ENCODE measurements at regions not wholly inside any gene's neighbourhood (a gene's known extent, or its start where the extent isn't known, plus 50 kb on each side); places are given as distances from the start of the nearest gene placed in this dataset.

DNA sequence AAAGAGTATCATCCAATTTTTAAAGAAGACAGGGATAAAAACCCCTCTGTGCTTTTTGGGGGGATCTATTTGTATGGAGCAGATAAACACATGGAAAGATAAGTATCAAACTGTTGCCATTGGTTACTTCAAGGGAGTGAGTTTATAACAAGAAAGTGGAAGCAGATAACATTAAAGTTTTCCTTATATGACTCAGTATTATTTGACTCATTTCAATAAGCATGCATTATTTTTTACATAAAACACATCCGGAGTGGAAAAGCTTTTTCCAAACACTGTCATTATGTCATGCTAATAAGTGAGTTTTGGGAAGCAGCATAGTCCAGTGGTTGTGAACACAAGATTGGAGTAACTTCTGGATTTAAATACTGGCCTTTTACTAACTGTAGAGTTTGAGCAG lies 452.2 kb downstream of the LTN1 start:
- TF ChIP-seq, protein P1, sequence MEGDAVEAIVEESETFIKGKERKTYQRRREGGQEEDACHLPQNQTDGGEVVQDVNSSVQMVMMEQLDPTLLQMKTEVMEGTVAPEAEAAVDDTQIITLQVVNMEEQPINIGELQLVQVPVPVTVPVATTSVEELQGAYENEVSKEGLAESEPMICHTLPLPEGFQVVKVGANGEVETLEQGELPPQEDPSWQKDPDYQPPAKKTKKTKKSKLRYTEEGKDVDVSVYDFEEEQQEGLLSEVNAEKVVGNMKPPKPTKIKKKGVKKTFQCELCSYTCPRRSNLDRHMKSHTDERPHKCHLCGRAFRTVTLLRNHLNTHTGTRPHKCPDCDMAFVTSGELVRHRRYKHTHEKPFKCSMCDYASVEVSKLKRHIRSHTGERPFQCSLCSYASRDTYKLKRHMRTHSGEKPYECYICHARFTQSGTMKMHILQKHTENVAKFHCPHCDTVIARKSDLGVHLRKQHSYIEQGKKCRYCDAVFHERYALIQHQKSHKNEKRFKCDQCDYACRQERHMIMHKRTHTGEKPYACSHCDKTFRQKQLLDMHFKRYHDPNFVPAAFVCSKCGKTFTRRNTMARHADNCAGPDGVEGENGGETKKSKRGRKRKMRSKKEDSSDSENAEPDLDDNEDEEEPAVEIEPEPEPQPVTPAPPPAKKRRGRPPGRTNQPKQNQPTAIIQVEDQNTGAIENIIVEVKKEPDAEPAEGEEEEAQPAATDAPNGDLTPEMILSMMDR (optimal IDR thresholded peaks at IDR 0.05 in 1 of 3, IDR thresholded peaks at IDR 0.05 in 1 of 3, conservative IDR thresholded peaks at IDR 0.05 in 1 of 3; ENCODE audit: extremely low read depth in 1 of 3, insufficient read depth in 2 of 3, low read length in 3 of 3), result no peak
- TF ChIP-seq EZH2 (IDR thresholded peaks at IDR 0.05; ENCODE audit: low read length), result no peak
